GM13977 (cell line): ENCODE measurements at regions not wholly inside any gene's neighbourhood (a gene's known extent, or its start where the extent isn't known, plus 50 kb on each side); places are given as distances from the start of the nearest gene placed in this dataset.

ENCODE experiments used
- DNase-seq: peaks from one replicate; pipeline ENCODE4 v3.0.0; 2012; ENCODE audit warnings: low spot score
- CTCF ChIP-seq: IDR thresholded peaks from 2 replicates; pipeline ENCODE4 v1.5.1; 2012; ENCODE audit warnings: mild to moderate bottlenecking, control low read depth; ENCODE audit not compliant: insufficient read depth; ENCODE audit errors: extremely low read depth, missing control alignments
- in situ Hi-C: fragments of 300-500 bp; cut with MboI; formaldehyde crosslinking; loops from one replicate; pipeline ENCODE4 v1.12.0; 2022; ENCODE audit warnings: low sequenced_read_pairs, low pct_unique_long_range_greater_than_20kb, mixed read lengths, inconsistent platforms; ENCODE audit not compliant: unreplicated experiment

GRCh38 chr2:217701622-217702021, 301.2 kb downstream of the TNS1 start:
- no peak for TF ChIP-seq CTCF
- DNase-seq: no peak
- in situ Hi-C loops: loop anchor here (25.0 kb wide), 2 partner anchors 189 to 1014 kb away; partner anchors contain the start of gene IGFBP5

- in situ Hi-C loops: no loop called here
- no peak for DNase-seq
- TF ChIP-seq CTCF: no peak
Measured at GRCh38 chr2:217698691-217699090, 304.1 kb downstream of the TNS1 start.

GRCh38 chr2:217695033-217695520, 307.7 kb downstream of the TNS1 start:
- no peak for TF ChIP-seq CTCF
- no peak for DNase-seq

GRCh38 chr2:217694291-217694690, 308.5 kb downstream of the TNS1 start:
- TF ChIP-seq CTCF: no peak
- DNase-seq: no peak
- in situ Hi-C loops: no loop called here

More at GRCh38 chr2:217695033-217695520, 307.7 kb downstream of the TNS1 start:
- in situ Hi-C loops: no loop called here

- no peak for DNase-seq
- in situ Hi-C loops: no loop called here
- no peak for TF ChIP-seq CTCF
Measured at GRCh38 chr2:217693363-217693762, 309.4 kb downstream of the TNS1 start.

- in situ Hi-C loops: no loop called here
- no peak for DNase-seq
- no peak for TF ChIP-seq CTCF
Measured at GRCh38 chr2:217691920-217692666, 310.7 kb downstream of the TNS1 start.
